NB4 (cell line): ENCODE measurements at regions not wholly inside any gene's neighbourhood (a gene's known extent, or its start where the extent isn't known, plus 50 kb on each side); places are given as distances from the start of the nearest gene placed in this dataset.

ENCODE experiments used
- CTCF ChIP-seq: IDR thresholded peaks from one replicate; pipeline ENCODE4 v1.5.1; 2012; ENCODE audit warnings: low read depth, low read length
- POLR2A ChIP-seq: IDR thresholded peaks from 2 replicates; pipeline ENCODE4 v1.6.1; 2011; ENCODE audit warnings: mild to moderate bottlenecking; ENCODE audit not compliant: insufficient read length; ENCODE audit errors: extremely low read depth

GRCh38 chr3:170728181-170728580 is 141.8 kb downstream of the RPL22L1 start:
- no peak for TF ChIP-seq CTCF
- TF ChIP-seq POLR2A = no peak
